GM23338 (cell line): ENCODE measurements at regions not wholly inside any gene's neighbourhood (a gene's known extent, or its start where the extent isn't known, plus 50 kb on each side); places are given as distances from the start of the nearest gene placed in this dataset.

ENCODE experiments used
- ATAC-seq: fragments of 200-7000 bp; cut with Tn5 transposase; 3 replicates; pipeline ENCODE4 v1.9.1; 2020
- DNase-seq: peaks from one replicate; pipeline ENCODE4 v3.0.0-alpha.2; 2015; ENCODE audit warnings: low spot score
- H2AFZ ChIP-seq: fragments of 200-600 bp; sonication (generic); 2 replicates; pipeline ENCODE4 v1.8.0; 2016; ENCODE audit warnings: antibody characterized with exemption, mild to moderate bottlenecking, moderate library complexity
- H3F3A ChIP-seq: fragments of 200-600 bp; sonication (generic); replicated peaks from 2 replicates; pipeline ENCODE4 v1.8.0; 2017; ENCODE audit warnings: antibody characterized with exemption, mixed run types, low read depth
- H3K27ac ChIP-seq: fragments of 200-600 bp; sonication (generic); 2 replicates; pipeline ENCODE4 v1.6.1; 2016; ENCODE audit warnings: low read depth
- H3K27me3 ChIP-seq: fragments of 200-600 bp; sonication (generic); 2 replicates; pipeline ENCODE4 v1.8.0; 2016; ENCODE audit warnings: mild to moderate bottlenecking, mixed run types, moderate library complexity; ENCODE audit not compliant: insufficient read depth
- H3K36me3 ChIP-seq: fragments of 200-600 bp; sonication (generic); 2 replicates; pipeline ENCODE4 v1.8.0; 2016; ENCODE audit warnings: mild to moderate bottlenecking; ENCODE audit not compliant: insufficient read depth
- H3K4me1 ChIP-seq: fragments of 200-600 bp; sonication (generic); 2 replicates; pipeline ENCODE4 v1.8.0; 2016; ENCODE audit warnings: mild to moderate bottlenecking, moderate library complexity; ENCODE audit not compliant: insufficient read depth
- H3K4me2 ChIP-seq: fragments of 200-600 bp; sonication (generic); 2 replicates; pipeline ENCODE4 v1.7.1; 2017; ENCODE audit warnings: mixed run types
- H3K4me3 ChIP-seq: fragments of 200-600 bp; sonication (generic); 2 replicates; pipeline ENCODE4 v1.6.1; 2016; ENCODE audit warnings: mixed run types
- H3K79me2 ChIP-seq: fragments of 200-600 bp; sonication (generic); replicated peaks from 2 replicates; pipeline ENCODE4 v1.8.0; 2017; ENCODE audit warnings: mild to moderate bottlenecking; ENCODE audit not compliant: insufficient read depth
- H3K9me2 ChIP-seq: fragments of 200-600 bp; sonication (generic); 2 replicates; pipeline ENCODE4 v1.8.0; 2017; ENCODE audit not compliant: insufficient read depth
- H4K20me1 ChIP-seq: fragments of 200-600 bp; sonication (generic); replicated peaks from 2 replicates; pipeline ENCODE4 v1.8.0; 2017; ENCODE audit warnings: mild to moderate bottlenecking; ENCODE audit not compliant: insufficient read depth
- H3K27ac Mint-ChIP-seq: 2 replicates; pipeline ENCODE4 v1.8.0; 2020; ENCODE audit warnings: inconsistent platforms, mild to moderate bottlenecking, moderate library complexity, mixed read lengths
- H3K27me3 Mint-ChIP-seq: 3 replicates; pipeline ENCODE4 v1.8.0; 2022; ENCODE audit warnings: low read depth, mild to moderate bottlenecking, moderate library complexity, mixed read lengths, inconsistent platforms; ENCODE audit not compliant: insufficient read depth, poor library complexity
- H3K36me3 Mint-ChIP-seq: 3 replicates; pipeline ENCODE4 v1.8.0; 2021; ENCODE audit warnings: low read depth, mild to moderate bottlenecking, inconsistent platforms, moderate library complexity, mixed read lengths
- H3K4me1 Mint-ChIP-seq: 3 replicates; pipeline ENCODE4 v1.8.0; 2020; ENCODE audit warnings: mild to moderate bottlenecking, inconsistent platforms, mixed read lengths
- H3K4me3 Mint-ChIP-seq: 3 replicates; pipeline ENCODE4 v1.8.0; 2021; ENCODE audit warnings: moderate library complexity, mild to moderate bottlenecking, inconsistent platforms, mixed read lengths
- H3K9me3 Mint-ChIP-seq: 3 replicates; pipeline ENCODE4 v1.8.0; 2020; ENCODE audit warnings: moderate library complexity, mild to moderate bottlenecking, inconsistent platforms, mixed read lengths
- EZH2phosphoT487 ChIP-seq: fragments of 200-600 bp; sonication (generic); IDR thresholded peaks from one replicate; pipeline ENCODE4 v1.8.1; 2018; ENCODE audit warnings: antibody characterized with exemption; ENCODE audit not compliant: unreplicated experiment
- JUNB ChIP-seq: IDR thresholded peaks from one replicate; pipeline ENCODE4 v1.6.1; 2016; ENCODE audit warnings: antibody characterized with exemption; ENCODE audit not compliant: unreplicated experiment
- POLR2AphosphoS5 ChIP-seq: IDR thresholded peaks from 2 replicates; pipeline ENCODE4 v1.6.1; 2016; ENCODE audit warnings: antibody characterized with exemption, low read depth
- ZNF114 ChIP-seq: fragments of 250-450 bp; sonication (Bioruptor Pico); IDR thresholded peaks from 2 replicates; pipeline ENCODE4 v1.5.0; 2020; ENCODE audit warnings: mild to moderate bottlenecking, moderate library complexity
- ZNF331 ChIP-seq: fragments of 250-450 bp; sonication (Bioruptor Pico); IDR thresholded peaks from 2 replicates; pipeline ENCODE4 v1.5.0; 2020; ENCODE audit warnings: low read depth, mild to moderate bottlenecking, moderate library complexity
- TF ChIP-seq, protein P1 (sequence below): IDR thresholded peaks from one replicate; pipeline ENCODE4 v1.6.1; 2018; ENCODE audit warnings: antibody characterized with exemption; ENCODE audit not compliant: unreplicated experiment
- TF ChIP-seq, protein P2 (sequence below), 2 experiments: fragments of 200-600 bp in 1 of 2; sonication (generic) in 1 of 2; conservative IDR thresholded peaks; 2 replicates each; pipeline versions ENCODE4 v1.5.1 to v1.6.1; 2016 to 2017; ENCODE audit warnings: antibody characterized with exemption in 2 of 2, low read depth in 2 of 2, mild to moderate bottlenecking in 2 of 2, moderate library complexity in 1 of 2
- TF ChIP-seq, protein P3 (sequence below): IDR thresholded peaks from 2 replicates; pipeline ENCODE4 v1.6.1; 2016; ENCODE audit warnings: antibody characterized with exemption

GRCh38 chr6:66992660-66993059 lies 1285.6 kb upstream of the EYS start:
- Histone ChIP-seq H3K79me2 (no peaks in the 10 kb centered on the region), H3K4me1 (no peaks in the 10 kb centered on the region), H3K27me3 (no peaks in the 10 kb centered on the region), H3K9me2 (no peaks in the 10 kb centered on the region), H3K4me3 (no peak overlapping the region), H3K4me2 (no peak overlapping the region), H3K27ac (no peak overlapping the region), H3K36me3 (no peaks in the 10 kb centered on the region), H3F3A (no peaks in the 10 kb centered on the region), H2AFZ (no peak overlapping the region), H4K20me1 (no peaks in the 10 kb centered on the region)
- no peak for TF ChIP-seq JUNB
- TF ChIP-seq, protein P1, sequence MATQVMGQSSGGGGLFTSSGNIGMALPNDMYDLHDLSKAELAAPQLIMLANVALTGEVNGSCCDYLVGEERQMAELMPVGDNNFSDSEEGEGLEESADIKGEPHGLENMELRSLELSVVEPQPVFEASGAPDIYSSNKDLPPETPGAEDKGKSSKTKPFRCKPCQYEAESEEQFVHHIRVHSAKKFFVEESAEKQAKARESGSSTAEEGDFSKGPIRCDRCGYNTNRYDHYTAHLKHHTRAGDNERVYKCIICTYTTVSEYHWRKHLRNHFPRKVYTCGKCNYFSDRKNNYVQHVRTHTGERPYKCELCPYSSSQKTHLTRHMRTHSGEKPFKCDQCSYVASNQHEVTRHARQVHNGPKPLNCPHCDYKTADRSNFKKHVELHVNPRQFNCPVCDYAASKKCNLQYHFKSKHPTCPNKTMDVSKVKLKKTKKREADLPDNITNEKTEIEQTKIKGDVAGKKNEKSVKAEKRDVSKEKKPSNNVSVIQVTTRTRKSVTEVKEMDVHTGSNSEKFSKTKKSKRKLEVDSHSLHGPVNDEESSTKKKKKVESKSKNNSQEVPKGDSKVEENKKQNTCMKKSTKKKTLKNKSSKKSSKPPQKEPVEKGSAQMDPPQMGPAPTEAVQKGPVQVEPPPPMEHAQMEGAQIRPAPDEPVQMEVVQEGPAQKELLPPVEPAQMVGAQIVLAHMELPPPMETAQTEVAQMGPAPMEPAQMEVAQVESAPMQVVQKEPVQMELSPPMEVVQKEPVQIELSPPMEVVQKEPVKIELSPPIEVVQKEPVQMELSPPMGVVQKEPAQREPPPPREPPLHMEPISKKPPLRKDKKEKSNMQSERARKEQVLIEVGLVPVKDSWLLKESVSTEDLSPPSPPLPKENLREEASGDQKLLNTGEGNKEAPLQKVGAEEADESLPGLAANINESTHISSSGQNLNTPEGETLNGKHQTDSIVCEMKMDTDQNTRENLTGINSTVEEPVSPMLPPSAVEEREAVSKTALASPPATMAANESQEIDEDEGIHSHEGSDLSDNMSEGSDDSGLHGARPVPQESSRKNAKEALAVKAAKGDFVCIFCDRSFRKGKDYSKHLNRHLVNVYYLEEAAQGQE: no peak
- no peak for TF ChIP-seq EZH2phosphoT487
- no peaks in the 10 kb centered on the region for H3K27me3 Mint-ChIP-seq
- ATAC-seq: no peak
- H3K36me3 Mint-ChIP-seq: peaks cover 3% of the 10 kb centered on the region; the same call in 2 of the 3 replicates
- no peak for DNase-seq
- H3K9me3 Mint-ChIP-seq: peaks cover 41% of the 10 kb centered on the region
- no peak overlapping the region for H3K4me3 Mint-ChIP-seq
- no peak overlapping the region for H3K27ac Mint-ChIP-seq
- H3K4me1 Mint-ChIP-seq: no peaks in the 10 kb centered on the region

GRCh38 chr6:66986940-66987339 lies 1279.9 kb upstream of the EYS start:
- Histone ChIP-seq H3K27ac (no peak overlapping the region), H3K4me3 (no peak overlapping the region), H4K20me1 (no peaks in the 10 kb centered on the region), H3K4me1 (no peaks in the 10 kb centered on the region), H3K27me3 (no peaks in the 10 kb centered on the region), H2AFZ (no peak overlapping the region), H3K79me2 (no peaks in the 10 kb centered on the region), H3K9me2 (peaks cover 5% of the 10 kb centered on the region; the same call in 1 of the 2 replicates), H3F3A (no peaks in the 10 kb centered on the region), H3K36me3 (no peaks in the 10 kb centered on the region), H3K4me2 (no peak overlapping the region)
- no peak for DNase-seq
- no peak for ATAC-seq
- H3K9me3 Mint-ChIP-seq: peaks cover 57% of the 10 kb centered on the region
- H3K4me3 Mint-ChIP-seq: no peak overlapping the region
- H3K36me3 Mint-ChIP-seq: peaks cover 8% of the 10 kb centered on the region; the same call in 1 of the 3 replicates
- H3K4me1 Mint-ChIP-seq: no peaks in the 10 kb centered on the region
- H3K27me3 Mint-ChIP-seq: no peaks in the 10 kb centered on the region
- no peak overlapping the region for H3K27ac Mint-ChIP-seq
- TF ChIP-seq POLR2AphosphoS5 (no peak), JUNB (no peak), ZNF331 (CRISPR knock-in tag) (no peak), ZNF114 (no peak)
- TF ChIP-seq, protein P2, sequence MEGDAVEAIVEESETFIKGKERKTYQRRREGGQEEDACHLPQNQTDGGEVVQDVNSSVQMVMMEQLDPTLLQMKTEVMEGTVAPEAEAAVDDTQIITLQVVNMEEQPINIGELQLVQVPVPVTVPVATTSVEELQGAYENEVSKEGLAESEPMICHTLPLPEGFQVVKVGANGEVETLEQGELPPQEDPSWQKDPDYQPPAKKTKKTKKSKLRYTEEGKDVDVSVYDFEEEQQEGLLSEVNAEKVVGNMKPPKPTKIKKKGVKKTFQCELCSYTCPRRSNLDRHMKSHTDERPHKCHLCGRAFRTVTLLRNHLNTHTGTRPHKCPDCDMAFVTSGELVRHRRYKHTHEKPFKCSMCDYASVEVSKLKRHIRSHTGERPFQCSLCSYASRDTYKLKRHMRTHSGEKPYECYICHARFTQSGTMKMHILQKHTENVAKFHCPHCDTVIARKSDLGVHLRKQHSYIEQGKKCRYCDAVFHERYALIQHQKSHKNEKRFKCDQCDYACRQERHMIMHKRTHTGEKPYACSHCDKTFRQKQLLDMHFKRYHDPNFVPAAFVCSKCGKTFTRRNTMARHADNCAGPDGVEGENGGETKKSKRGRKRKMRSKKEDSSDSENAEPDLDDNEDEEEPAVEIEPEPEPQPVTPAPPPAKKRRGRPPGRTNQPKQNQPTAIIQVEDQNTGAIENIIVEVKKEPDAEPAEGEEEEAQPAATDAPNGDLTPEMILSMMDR (conservative IDR thresholded peaks at IDR 0.05; ENCODE audit: low read depth in 2 of 2): no peak
- TF ChIP-seq, protein P1: no peak
- TF ChIP-seq, protein P3, sequence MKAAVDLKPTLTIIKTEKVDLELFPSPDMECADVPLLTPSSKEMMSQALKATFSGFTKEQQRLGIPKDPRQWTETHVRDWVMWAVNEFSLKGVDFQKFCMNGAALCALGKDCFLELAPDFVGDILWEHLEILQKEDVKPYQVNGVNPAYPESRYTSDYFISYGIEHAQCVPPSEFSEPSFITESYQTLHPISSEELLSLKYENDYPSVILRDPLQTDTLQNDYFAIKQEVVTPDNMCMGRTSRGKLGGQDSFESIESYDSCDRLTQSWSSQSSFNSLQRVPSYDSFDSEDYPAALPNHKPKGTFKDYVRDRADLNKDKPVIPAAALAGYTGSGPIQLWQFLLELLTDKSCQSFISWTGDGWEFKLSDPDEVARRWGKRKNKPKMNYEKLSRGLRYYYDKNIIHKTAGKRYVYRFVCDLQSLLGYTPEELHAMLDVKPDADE: no peak
